GM12875 (cell line): ENCODE measurements at regions not wholly inside any gene's neighbourhood (a gene's known extent, or its start where the extent isn't known, plus 50 kb on each side); places are given as distances from the start of the nearest gene placed in this dataset.

Source experiments
- H3K4me3 ChIP-seq: one replicate; pipeline ENCODE4 v1.5.1; 2011; ENCODE audit warnings: low read depth, low read length, control low read depth
- CTCF ChIP-seq: IDR thresholded peaks from 2 replicates; pipeline ENCODE4 v1.5.1; 2011; ENCODE audit warnings: low read depth, mild to moderate bottlenecking, control low read depth, inconsistent platforms, low read length, moderate library complexity, borderline replicate concordance; ENCODE audit not compliant: insufficient read depth

DNA sequence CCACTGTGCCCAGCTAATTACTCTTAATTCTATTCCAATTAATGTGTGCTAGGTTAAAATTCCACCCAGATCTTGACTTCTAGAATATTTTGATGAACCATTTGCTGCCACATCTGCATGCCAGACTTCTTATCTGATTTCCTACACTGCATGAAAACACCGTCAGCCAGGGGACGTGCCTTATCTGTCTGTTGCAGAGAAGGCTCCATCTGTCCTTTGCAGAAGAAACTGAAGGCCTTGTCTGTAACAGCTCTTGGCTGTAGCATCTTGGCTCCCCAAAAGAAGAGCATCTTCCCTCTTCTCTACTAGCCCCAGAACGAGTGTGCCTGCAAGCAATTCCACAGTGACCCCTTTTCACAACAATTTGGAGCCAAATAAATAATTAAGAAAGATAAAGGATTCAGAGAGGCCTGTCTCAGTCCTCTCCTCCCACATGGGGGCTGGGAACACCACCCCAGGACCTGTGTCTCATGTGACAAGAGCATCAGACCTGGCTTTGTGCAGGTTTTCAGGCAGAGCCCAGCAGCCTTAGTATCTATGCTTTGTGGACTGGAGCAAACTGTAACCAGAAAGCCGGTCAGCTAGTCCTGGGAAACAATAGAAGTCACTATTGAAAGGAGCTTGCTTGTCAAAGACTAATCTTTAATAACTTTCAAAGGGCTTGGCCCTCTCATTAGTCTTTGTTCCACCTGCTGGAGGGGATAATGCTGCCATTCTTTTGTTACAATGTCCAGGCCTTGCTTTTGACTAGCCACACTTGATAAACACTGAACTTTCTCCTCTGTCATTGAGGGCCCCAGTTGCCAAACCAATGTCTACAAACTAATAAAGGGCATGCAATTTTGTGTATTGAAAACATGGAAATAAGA is 84.0 kb upstream of the NEUROD1 start:
- TF ChIP-seq CTCF, result no peak
- no peak overlapping the region for H3K4me3 ChIP-seq

DNA sequence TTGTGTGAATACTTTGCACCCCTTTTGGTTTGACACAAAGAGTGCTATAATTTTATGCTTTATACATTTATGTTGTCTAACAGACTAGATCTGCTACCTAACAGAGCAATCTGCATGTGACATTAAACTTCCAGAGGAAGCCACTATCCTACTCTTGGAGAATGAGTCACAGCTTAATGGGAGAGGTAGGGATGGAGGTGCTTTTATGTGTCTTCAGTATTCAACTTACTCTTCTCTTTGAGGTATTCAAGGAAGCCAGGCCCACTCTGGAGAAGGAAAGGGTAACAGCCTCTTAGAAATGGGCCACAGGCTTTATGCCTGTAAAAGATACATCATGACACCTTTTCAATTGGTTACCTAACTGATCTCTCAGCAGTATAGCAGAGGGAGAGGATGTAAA is 85.8 kb upstream of the NEUROD1 start:
- TF ChIP-seq CTCF, result no peak
- no peak overlapping the region for H3K4me3 ChIP-seq

DNA sequence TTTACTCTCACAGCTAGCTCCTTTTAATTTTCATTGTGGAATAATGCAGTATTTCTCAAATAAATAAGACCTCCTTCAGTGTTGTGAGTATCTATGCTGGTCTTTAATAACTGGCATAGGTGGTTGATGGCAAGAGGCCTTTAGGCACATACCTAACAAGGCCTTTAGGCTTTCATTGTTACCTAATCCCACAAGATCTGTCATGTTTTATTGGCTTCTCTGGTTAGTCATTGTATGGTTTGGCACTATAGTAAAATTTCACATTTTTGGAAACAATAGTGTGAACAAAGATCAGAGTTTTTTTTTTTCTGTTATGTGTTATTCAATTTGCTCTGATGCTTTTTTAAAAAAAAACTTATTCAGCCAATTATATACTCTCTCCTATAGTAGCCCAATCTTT is 89.8 kb upstream of the NEUROD1 start:
- H3K4me3 ChIP-seq, result no peak overlapping the region
- no peak for TF ChIP-seq CTCF

GRCh38 chr2:181771356-181771755 is 91.0 kb upstream of the NEUROD1 start:
- no peak for TF ChIP-seq CTCF
- no peak overlapping the region for H3K4me3 ChIP-seq

DNA sequence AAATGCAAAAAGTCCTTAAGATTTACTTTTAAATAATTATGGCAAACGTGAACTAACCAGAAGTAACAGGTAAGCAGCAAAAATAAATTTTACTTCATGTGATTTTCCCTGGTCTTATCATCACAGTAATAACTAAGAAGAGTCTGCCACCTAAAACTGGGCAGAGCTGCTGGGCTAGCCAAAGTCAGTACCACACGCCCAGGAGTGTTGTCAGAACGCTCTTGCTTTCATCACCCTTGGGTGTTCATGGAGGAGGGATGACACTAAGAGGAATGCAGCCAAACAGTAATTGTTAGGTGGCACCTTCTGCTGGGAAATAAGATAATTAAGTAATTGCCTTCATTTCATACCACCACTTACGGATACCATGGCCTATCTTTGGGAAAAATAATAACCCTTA is 92.0 kb upstream of the NEUROD1 start:
- TF ChIP-seq CTCF, result no peak

GRCh38 chr2:181772777-181773176 is 92.5 kb upstream of the NEUROD1 start:
- no peak for TF ChIP-seq CTCF
- H3K4me3 ChIP-seq, result no peak overlapping the region

More for the DNA sequence above, 92.0 kb upstream of the NEUROD1 start:
- no peak overlapping the region for H3K4me3 ChIP-seq

- H3K4me3 ChIP-seq, result no peak overlapping the region
- TF ChIP-seq CTCF, result no peak
Observed at GRCh38 chr2:181774685-181775084, 94.4 kb upstream of the NEUROD1 start.
